GM12878 (cell line): ENCODE measurements at regions not wholly inside any gene's neighbourhood (a gene's known extent, or its start where the extent isn't known, plus 50 kb on each side); places are given as distances from the start of the nearest gene placed in this dataset.

ENCODE experiments used
- ATAC-seq: fragments of 200-7000 bp; cut with Tn5 transposase; 3 replicates; pipeline ENCODE4 v1.9.1; 2020; ENCODE audit warnings: mild to moderate bottlenecking, moderate library complexity
- BruUV-seq: library from RNA; stranded (reverse); fragments of 400-500 nt; replicated peaks from 2 replicates; lab custom pipeline; 2021; lab: Mats Ljungman, UMichigan
- CTCF ChIA-PET: fragments of 300-600 bp; sonication (Branson Sonifier 250); formaldehyde crosslinking; extraction: SDS; loops from one replicate; lab custom pipeline; 2021; ENCODE audit warnings: inconsistent platforms; lab: Yijun Ruan, JAX
- POLR2A ChIA-PET: fragments of 350-600 bp; formaldehyde crosslinking; extraction: SDS; loops from one replicate; lab custom pipeline; 2021; ENCODE audit warnings: inconsistent platforms; lab: Charles Lee
- RAD21 ChIA-PET: fragments of 300-600 bp; sonication (Branson Sonifier 250); formaldehyde crosslinking; loops from one replicate; lab custom pipeline; 2023; ENCODE audit warnings: antibody characterized with exemption; ENCODE audit not compliant: unreplicated experiment; lab: Charles Lee
- SMC1A ChIA-PET: fragments of 300-600 bp; sonication (Branson Sonifier 250); formaldehyde crosslinking; loops from one replicate; lab custom pipeline; 2023; ENCODE audit not compliant: unreplicated experiment, uncharacterized antibody; lab: Charles Lee
- DNase-seq: peaks from one replicate; pipeline ENCODE4 v3.0.0-alpha.2; 2011; ENCODE audit warnings: low read depth, low spot score
- FAIRE-seq: peaks from 3 replicates; lab custom pipeline; 2011; peaks lifted over from hg19 to GRCh38; lab: Jason Lieb, UNC
- H2AFZ ChIP-seq: 2 replicates; pipeline ENCODE4 v1.6.0; 2011; ENCODE audit warnings: low read depth, low read length, control low read depth; ENCODE audit not compliant: control insufficient read depth
- H3K27ac ChIP-seq: 2 replicates; pipeline ENCODE4 v1.5.1; 2011; ENCODE audit warnings: control low read depth; ENCODE audit not compliant: control insufficient read depth, insufficient read depth
- H3K27me3 ChIP-seq, 2 experiments: replicated peaks in 1 of 2; 2 replicates each; pipeline versions ENCODE4 v1.6.0 to v1.6.1; 2011; ENCODE audit warnings: low read length in 1 of 2; ENCODE audit not compliant: control insufficient read depth in 2 of 2, insufficient read depth in 2 of 2
- H3K36me3 ChIP-seq, 2 experiments: 2 replicates each; pipeline ENCODE4 v1.5.1; 2011; ENCODE audit warnings: low read length in 1 of 2; ENCODE audit not compliant: control insufficient read depth in 2 of 2, insufficient read depth in 2 of 2
- H3K4me1 ChIP-seq: 2 replicates; pipeline ENCODE4 v1.6.1; 2011; ENCODE audit warnings: mild to moderate bottlenecking, low read length, moderate library complexity, mixed read lengths; ENCODE audit not compliant: control insufficient read depth, insufficient read depth
- H3K4me2 ChIP-seq: 2 replicates; pipeline ENCODE4 v1.6.0; 2011; ENCODE audit warnings: control low read depth; ENCODE audit not compliant: control insufficient read depth, insufficient read depth
- H3K4me3 ChIP-seq: fragments of 200-600 bp; sonication (generic); 2 replicates; pipeline ENCODE4 v1.5.1; 2016
- H3K79me2 ChIP-seq: 2 replicates; pipeline ENCODE4 v1.6.0; 2011; ENCODE audit warnings: low read length; ENCODE audit not compliant: control insufficient read depth, insufficient read depth
- H3K9ac ChIP-seq: 2 replicates; pipeline ENCODE4 v1.8.0; 2011; ENCODE audit warnings: low read length, control low read depth, mixed read lengths; ENCODE audit not compliant: control insufficient read depth, insufficient read depth
- H3K9me3 ChIP-seq: replicated peaks from 3 replicates; pipeline ENCODE4 v1.5.1; 2011; ENCODE audit warnings: mild to moderate bottlenecking, low read length; ENCODE audit not compliant: control insufficient read depth, insufficient read depth
- H4K20me1 ChIP-seq: 2 replicates; pipeline ENCODE4 v1.6.0; 2011; ENCODE audit not compliant: control insufficient read depth, insufficient read depth
- CHD2 ChIP-seq: IDR thresholded peaks from 2 replicates; pipeline ENCODE4 v1.6.1; 2011; ENCODE audit warnings: low read depth, low read length, improper control_type of control experiment, borderline replicate concordance
- HDAC6 ChIP-seq: fragments of 200-600 bp; sonication (generic); IDR thresholded peaks from one replicate; pipeline ENCODE4 v1.8.0; 2017; ENCODE audit warnings: antibody characterized with exemption; ENCODE audit not compliant: unreplicated experiment
- MYC ChIP-seq: IDR thresholded peaks from 2 replicates; pipeline ENCODE4 v1.6.1; 2011; ENCODE audit warnings: mild to moderate bottlenecking, low read length, moderate library complexity, inconsistent platforms; ENCODE audit not compliant: insufficient read depth, insufficient replicate concordance, insufficient read length, severe bottlenecking
- SREBF2 ChIP-seq: IDR thresholded peaks from 2 replicates; pipeline ENCODE4 v1.6.1; 2012; ENCODE audit warnings: mild to moderate bottlenecking, low read length
- TCF3 ChIP-seq: IDR thresholded peaks from 2 replicates; pipeline ENCODE4 v1.6.1; 2012; ENCODE audit warnings: low read depth, mild to moderate bottlenecking, low read length, borderline replicate concordance; ENCODE audit not compliant: insufficient read depth
- ZNF24 ChIP-seq: fragments of 450-650 bp; IDR thresholded peaks from 2 replicates; pipeline ENCODE4 v1.6.1; 2017; ENCODE audit warnings: antibody characterized with exemption, mild to moderate bottlenecking
- ZZZ3 ChIP-seq: IDR thresholded peaks from 2 replicates; pipeline ENCODE4 v1.6.1; 2011; ENCODE audit warnings: low read depth; ENCODE audit not compliant: control insufficient read depth, insufficient read length
- WGBS: methylation state at CpG from one replicate; pipeline ENCODE4 v1.1.6; 2016; ENCODE audit warnings: low lambda C conversion rate; ENCODE audit not compliant: insufficient replicate concordance, insufficient coverage; ENCODE audit errors: missing lambda C conversion rate; 5-methylcytosine and 5-hydroxymethylcytosine counted together
- in situ Hi-C: fragments of 300-500 bp; cut with MboI; formaldehyde crosslinking; loops from 9 replicates; pipeline ENCODE4 v1.14.3; 2018; ENCODE audit warnings: mixed read lengths
- intact Hi-C: fragments of 100-400 bp; cut with micrococcal nuclease; formaldehyde crosslinking; loops from one replicate; pipeline ENCODE4 v1.14.2; 2022; ENCODE audit not compliant: unreplicated experiment
- TF ChIP-seq, protein P1 (sequence below): IDR thresholded peaks from 2 replicates; pipeline ENCODE4 v1.6.1; 2012; ENCODE audit warnings: low read depth, low read length, improper control_type of control experiment
- TF ChIP-seq, protein P2 (sequence below): IDR thresholded peaks from 2 replicates; pipeline ENCODE4 v1.6.1; 2012; ENCODE audit warnings: low read length, inconsistent platforms

DNA sequence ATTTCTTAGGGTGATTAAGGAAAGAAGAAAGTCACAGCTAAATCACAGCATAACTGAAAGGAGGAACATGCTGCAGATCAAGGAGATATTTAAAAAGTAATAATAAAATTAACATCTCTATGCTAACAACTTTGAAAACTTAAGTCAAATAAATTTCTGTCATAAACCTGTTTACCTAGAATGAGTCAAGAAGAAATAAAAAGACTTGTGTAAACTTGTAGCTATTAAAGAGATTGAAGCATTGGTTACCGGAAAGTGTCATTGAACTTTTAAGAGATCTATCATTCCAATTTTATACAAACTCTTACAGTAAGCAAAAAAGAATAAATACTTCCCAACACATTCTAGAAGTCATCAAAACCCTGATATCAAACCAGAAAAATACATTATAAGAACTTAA, 520.1 kb upstream of the SYT4 start:
- intact Hi-C loops (no loop called here), in situ Hi-C loops (no loop called here)
- Histone ChIP-seq H4K20me1 (no peaks in the 10 kb centered on the region), H3K4me1 (no peaks in the 10 kb centered on the region), H3K4me3 (no peak overlapping the region), H3K9me3 (no peaks in the 10 kb centered on the region), H3K27me3 (no peaks in the 10 kb centered on the region; a peak in 1 of 4 replicates), H3K9ac (no peak overlapping the region), H3K79me2 (no peaks in the 10 kb centered on the region), H3K4me2 (no peak overlapping the region), H2AFZ (no peak overlapping the region), H3K27ac (no peak overlapping the region), H3K36me3 (no peaks in the 10 kb centered on the region)
- FAIRE-seq (no peak), ATAC-seq (no peak), DNase-seq (no peak)
- TF ChIP-seq HDAC6 (no peak), TCF3 (no peak), CHD2 (no peak), ZNF24 (no peak), SREBF2 (no peak), ZZZ3 (no peak), MYC (no peak)
- TF ChIP-seq, protein P1, sequence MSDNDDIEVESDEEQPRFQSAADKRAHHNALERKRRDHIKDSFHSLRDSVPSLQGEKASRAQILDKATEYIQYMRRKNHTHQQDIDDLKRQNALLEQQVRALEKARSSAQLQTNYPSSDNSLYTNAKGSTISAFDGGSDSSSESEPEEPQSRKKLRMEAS = no peak
- TF ChIP-seq, protein P2, sequence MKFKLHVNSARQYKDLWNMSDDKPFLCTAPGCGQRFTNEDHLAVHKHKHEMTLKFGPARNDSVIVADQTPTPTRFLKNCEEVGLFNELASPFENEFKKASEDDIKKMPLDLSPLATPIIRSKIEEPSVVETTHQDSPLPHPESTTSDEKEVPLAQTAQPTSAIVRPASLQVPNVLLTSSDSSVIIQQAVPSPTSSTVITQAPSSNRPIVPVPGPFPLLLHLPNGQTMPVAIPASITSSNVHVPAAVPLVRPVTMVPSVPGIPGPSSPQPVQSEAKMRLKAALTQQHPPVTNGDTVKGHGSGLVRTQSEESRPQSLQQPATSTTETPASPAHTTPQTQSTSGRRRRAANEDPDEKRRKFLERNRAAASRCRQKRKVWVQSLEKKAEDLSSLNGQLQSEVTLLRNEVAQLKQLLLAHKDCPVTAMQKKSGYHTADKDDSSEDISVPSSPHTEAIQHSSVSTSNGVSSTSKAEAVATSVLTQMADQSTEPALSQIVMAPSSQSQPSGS = no peak
- ChIA-PET CTCF (no interaction called here), RAD21 (no interaction called here), POLR2A (no interaction called here), SMC1A (no interaction called here)
- no TSS peak for BruUV-seq
- 95% methylated on average over 1 of the region's 1 CpG for WGBS
